Esophagus muscularis mucosa (tissue), 4 donors: ENCODE measurements at regions not wholly inside any gene's neighbourhood (a gene's known extent, or its start where the extent isn't known, plus 50 kb on each side); places are given as distances from the start of the nearest gene placed in this dataset.

Experiments
- DNase-seq: peaks from one replicate; pipeline ENCODE4 v3.0.0-alpha.2; 2017; ENCODE audit errors: extremely low spot score
- H3K27ac ChIP-seq, 4 donors: fragments of 200-600 bp; sonication (generic); replicated peaks in 1 of 4; 1 replicate in 3 of 4; 2 replicates in 1 of 4; pipeline ENCODE4 v1.5.1; 2016 to 2019; ENCODE audit warnings: mild to moderate bottlenecking in 1 of 4
- H3K27me3 ChIP-seq, 4 donors: fragments of 200-600 bp; sonication (generic); one replicate each; pipeline versions ENCODE4 v1.5.1 to v1.6.0; 2016 to 2019
- H3K36me3 ChIP-seq, 4 donors: fragments of 200-600 bp; sonication (generic); one replicate each; pipeline ENCODE4 v1.5.1; 2016 to 2019
- H3K4me1 ChIP-seq, 4 donors: fragments of 200-600 bp; sonication (generic); one replicate each; pipeline ENCODE4 v1.5.1; 2016 to 2019
- H3K4me3 ChIP-seq, 4 donors: fragments of 200-600 bp; sonication (generic); 1 replicate in 2 of 4; 2 replicates in 2 of 4; pipeline ENCODE4 v1.5.1; 2016 to 2019; ENCODE audit warnings: mild to moderate bottlenecking in 4 of 4, moderate library complexity in 1 of 4
- H3K9me3 ChIP-seq, 4 donors: fragments of 200-600 bp; sonication (generic); 1 replicate in 3 of 4; 2 replicates in 1 of 4; pipeline ENCODE4 v1.5.1; 2016 to 2019
- EP300 ChIP-seq: sonication (generic); formaldehyde crosslinking; IDR thresholded peaks from one replicate; pipeline ENCODE4 v1.6.1; 2017; ENCODE audit warnings: antibody characterized with exemption
- POLR2A ChIP-seq: fragments of 450-650 bp; IDR thresholded peaks from one replicate; pipeline ENCODE4 v1.6.1; 2017; ENCODE audit warnings: antibody characterized with exemption, moderate library complexity, mild to moderate bottlenecking, low read depth
- POLR2AphosphoS5 ChIP-seq, 2 donors: sonication (generic); formaldehyde crosslinking; IDR thresholded peaks; one replicate each; pipeline ENCODE4 v1.6.1; 2017; ENCODE audit warnings: antibody characterized with exemption in 2 of 2
- WGBS: methylation state at CpG from one replicate; pipeline ENCODE4 v1.1.5; 2018; 5-methylcytosine and 5-hydroxymethylcytosine counted together
- intact Hi-C: fragments of 100-400 bp; cut with DNase I; formaldehyde crosslinking; loops from one replicate; pipeline ENCODE4 v1.15.1; 2023
- TF ChIP-seq, protein P1 (sequence below), 3 experiments: fragments of 200-600 bp in 2 of 3; fragments of 450-650 bp in 1 of 3; sonication (generic) in 2 of 3; IDR thresholded peaks; one replicate each; pipeline ENCODE4 v1.5.1; 2017 to 2019; ENCODE audit warnings: antibody characterized with exemption in 3 of 3, mild to moderate bottlenecking in 2 of 3, moderate library complexity in 1 of 3

DNA sequence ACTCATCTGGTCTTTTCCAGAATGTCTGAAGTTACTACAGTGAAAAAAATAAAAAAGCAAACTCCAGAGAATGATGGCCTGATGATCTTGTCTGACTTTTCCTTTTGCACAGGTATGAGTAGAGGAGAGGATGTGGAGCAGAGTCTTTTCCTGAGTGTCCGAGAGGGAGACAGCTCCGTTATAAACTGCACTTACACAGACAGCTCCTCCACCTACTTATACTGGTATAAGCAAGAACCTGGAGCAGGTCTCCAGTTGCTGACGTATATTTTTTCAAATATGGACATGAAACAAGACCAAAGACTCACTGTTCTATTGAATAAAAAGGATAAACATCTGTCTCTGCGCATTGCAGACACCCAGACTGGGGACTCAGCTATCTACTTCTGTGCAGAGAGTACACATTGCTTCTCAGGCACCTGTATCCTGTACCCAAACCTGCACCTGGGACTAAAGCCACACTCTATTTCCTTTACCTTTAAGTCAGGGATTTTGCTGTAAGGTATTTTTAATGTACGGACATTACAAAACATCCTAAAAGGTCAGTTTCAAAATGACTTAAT lies 75.8 kb upstream of the OR4E1 start:
- intact Hi-C loops = no loop called here
- H3K36me3 ChIP-seq = no peaks in the 10 kb centered on the region
- WGBS = 64% methylated on average over 5 of the region's 5 CpGs
- no peaks in the 10 kb centered on the region for H3K27me3 ChIP-seq
- no peak overlapping the region for H3K27ac ChIP-seq
- H3K9me3 ChIP-seq = no peaks in the 10 kb centered on the region
- TF ChIP-seq, protein P1, sequence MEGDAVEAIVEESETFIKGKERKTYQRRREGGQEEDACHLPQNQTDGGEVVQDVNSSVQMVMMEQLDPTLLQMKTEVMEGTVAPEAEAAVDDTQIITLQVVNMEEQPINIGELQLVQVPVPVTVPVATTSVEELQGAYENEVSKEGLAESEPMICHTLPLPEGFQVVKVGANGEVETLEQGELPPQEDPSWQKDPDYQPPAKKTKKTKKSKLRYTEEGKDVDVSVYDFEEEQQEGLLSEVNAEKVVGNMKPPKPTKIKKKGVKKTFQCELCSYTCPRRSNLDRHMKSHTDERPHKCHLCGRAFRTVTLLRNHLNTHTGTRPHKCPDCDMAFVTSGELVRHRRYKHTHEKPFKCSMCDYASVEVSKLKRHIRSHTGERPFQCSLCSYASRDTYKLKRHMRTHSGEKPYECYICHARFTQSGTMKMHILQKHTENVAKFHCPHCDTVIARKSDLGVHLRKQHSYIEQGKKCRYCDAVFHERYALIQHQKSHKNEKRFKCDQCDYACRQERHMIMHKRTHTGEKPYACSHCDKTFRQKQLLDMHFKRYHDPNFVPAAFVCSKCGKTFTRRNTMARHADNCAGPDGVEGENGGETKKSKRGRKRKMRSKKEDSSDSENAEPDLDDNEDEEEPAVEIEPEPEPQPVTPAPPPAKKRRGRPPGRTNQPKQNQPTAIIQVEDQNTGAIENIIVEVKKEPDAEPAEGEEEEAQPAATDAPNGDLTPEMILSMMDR (IDR thresholded peaks at IDR 0.05) = no peak
- TF ChIP-seq POLR2A (no peak), EP300 (no peak), POLR2AphosphoS5 (IDR thresholded peaks at IDR 0.05) (no peak)
- DNase-seq = no peak
- no peaks in the 10 kb centered on the region for H3K4me1 ChIP-seq
- no peak overlapping the region for H3K4me3 ChIP-seq

DNA sequence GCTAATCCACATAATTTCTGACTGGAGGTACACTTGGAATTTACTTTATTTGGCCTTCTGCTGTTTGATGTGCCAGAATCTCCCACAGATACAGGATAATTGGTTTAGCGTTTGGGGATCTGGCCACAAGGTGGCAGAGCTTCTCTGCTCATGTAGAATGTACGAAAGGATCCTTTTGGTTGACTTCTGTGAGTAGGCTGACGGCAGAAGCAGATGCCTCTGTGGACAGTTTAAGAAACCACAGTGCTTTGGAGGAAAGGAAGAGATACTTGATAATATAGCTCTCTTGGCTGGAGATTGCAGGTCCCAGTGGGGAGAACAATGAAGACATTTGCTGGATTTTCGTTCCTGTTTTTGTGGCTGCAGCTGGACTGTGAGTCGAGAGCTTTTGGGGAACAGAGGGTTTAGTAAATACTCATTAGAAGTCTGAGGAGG lies 75.3 kb upstream of the OR4E1 start:
- intact Hi-C loops = no loop called here
- Histone ChIP-seq H3K36me3 (no peaks in the 10 kb centered on the region), H3K4me1 (no peaks in the 10 kb centered on the region), H3K9me3 (no peaks in the 10 kb centered on the region), H3K27me3 (no peaks in the 10 kb centered on the region), H3K27ac (no peak overlapping the region), H3K4me3 (no peak overlapping the region)
- 11% methylated on average over 5 of the region's 5 CpGs for WGBS
- no peak for DNase-seq
- TF ChIP-seq POLR2A (no peak), POLR2AphosphoS5 (IDR thresholded peaks at IDR 0.05) (no peak), EP300 (no peak)
- TF ChIP-seq, protein P1 (IDR thresholded peaks at IDR 0.05) = peak; percentile 19 to 49 (median 25)

DNA sequence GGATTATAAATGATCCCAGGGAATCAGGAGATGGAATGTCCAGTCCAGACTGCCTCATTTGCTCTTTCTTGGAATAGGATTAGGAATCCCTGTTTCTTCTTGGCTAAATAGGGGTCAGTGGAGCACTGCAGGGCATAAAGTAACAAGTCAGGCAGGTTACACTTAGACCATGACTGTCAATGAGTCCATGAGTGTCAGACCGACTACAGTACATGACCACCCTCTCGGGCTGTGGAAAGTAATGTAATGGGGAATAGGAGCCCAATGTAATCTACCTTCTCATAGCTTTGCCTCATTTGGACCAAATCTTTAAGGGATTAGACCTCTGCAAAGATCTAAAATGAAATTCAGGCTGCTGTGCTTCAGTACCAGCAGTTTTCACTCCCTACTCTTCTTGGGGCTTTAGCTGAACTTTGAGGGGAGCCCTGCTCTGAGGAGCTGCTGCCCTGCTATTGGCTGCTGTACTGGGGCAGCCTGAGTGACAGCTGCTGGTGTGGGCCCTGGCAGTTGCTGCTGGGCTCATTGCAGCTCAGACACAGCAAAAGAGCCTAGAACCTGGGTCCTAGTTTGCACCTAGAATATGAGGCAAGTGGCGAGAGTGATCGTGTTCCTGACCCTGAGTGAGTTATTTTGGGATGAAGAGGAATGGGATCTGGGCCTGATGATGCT lies 62.2 kb upstream of the OR4E1 start:
- TF ChIP-seq, protein P1 (IDR thresholded peaks at IDR 0.05) = no peak
- TF ChIP-seq POLR2A (no peak), EP300 (no peak), POLR2AphosphoS5 (IDR thresholded peaks at IDR 0.05) (no peak)
- intact Hi-C loops = no loop called here
- H3K4me1 ChIP-seq = no peaks in the 10 kb centered on the region
- no peaks in the 10 kb centered on the region for H3K9me3 ChIP-seq
- no peak overlapping the region for H3K4me3 ChIP-seq
- WGBS = 68% methylated on average over 4 of the region's 4 CpGs
- peaks cover 0 to 14% (median 0%) of the 10 kb centered on the region in 4 donors for H3K27me3 ChIP-seq
- H3K36me3 ChIP-seq = no peaks in the 10 kb centered on the region
- no peak for DNase-seq
- H3K27ac ChIP-seq = no peak overlapping the region

DNA sequence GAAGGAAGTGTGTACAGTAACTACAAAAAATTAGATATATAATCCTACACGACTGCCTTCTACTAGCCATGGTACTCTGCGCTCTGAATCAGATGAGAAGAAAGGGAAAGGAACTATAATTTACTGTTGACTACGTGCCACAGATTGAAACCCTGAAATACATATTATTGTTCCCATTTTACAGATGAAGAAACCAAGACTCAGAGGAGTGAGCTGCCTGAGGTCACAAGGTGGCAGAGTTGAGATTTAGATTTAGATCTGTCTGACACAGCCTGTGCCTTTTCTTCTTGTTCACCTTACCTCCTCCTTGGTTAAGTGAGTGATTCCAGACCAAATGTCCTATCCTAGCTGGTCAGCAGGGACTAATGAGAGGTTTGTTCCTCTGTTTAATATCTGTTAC lies 61.6 kb upstream of the OR4E1 start:
- peaks cover 0 to 9% (median 0%) of the 10 kb centered on the region in 4 donors for H3K27me3 ChIP-seq
- TF ChIP-seq POLR2A = no peak
- TF ChIP-seq, protein P1 (IDR thresholded peaks at IDR 0.05) = no peak
- TF ChIP-seq POLR2AphosphoS5 (IDR thresholded peaks at IDR 0.05) = no peak
- no peak for TF ChIP-seq EP300
- H3K4me3 ChIP-seq = no peak overlapping the region
- H3K4me1 ChIP-seq = no peaks in the 10 kb centered on the region
- intact Hi-C loops = no loop called here
- 66% methylated on average over 3 of the region's 3 CpGs for WGBS
- H3K27ac ChIP-seq = no peak overlapping the region
- no peaks in the 10 kb centered on the region for H3K9me3 ChIP-seq
- no peaks in the 10 kb centered on the region for H3K36me3 ChIP-seq
- DNase-seq = no peak
